GM18870 (cell line): ENCODE measurements at regions not wholly inside any gene's neighbourhood (a gene's known extent, or its start where the extent isn't known, plus 50 kb on each side); places are given as distances from the start of the nearest gene placed in this dataset.

Experiments used
- ATAC-seq: cut with Tn5 transposase; IDR thresholded peaks from one replicate; pipeline ENCODE4 v1.9.1; 2021; ENCODE audit warnings: moderate library complexity; ENCODE audit not compliant: unreplicated experiment

DNA sequence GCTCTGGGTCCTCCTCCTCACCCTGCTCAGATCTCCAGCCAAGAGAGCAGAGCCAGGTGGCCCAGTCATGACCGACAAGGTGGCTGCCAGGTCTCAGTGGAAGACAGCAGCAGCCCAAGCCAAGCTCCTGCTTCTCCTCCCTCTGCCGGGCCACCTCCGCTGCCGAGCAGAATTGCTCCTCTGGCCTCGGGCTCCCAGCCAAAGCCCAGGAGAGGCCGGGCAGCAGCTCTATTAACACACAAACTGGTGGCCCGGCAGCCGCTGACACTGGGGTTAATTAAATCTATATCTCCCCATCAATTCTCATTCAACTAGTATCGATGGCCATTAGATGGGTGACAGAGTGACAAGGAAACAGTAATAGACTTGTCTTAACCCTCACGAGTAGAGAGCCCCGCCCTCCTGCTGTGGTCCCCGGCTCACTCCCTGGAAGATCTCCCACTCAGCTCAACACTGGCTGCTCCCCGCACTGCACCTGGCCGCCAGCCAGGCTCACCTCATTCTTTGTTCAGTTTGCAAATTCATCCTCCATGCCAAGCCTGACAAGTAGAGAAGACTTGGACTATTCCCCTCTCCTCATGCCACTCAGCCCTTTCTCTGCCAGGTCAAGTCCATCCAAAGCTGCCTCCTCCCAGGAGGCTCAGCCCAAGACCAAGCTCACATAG lies 74.1 kb upstream of the UNC5B start:
- no peak for ATAC-seq

DNA sequence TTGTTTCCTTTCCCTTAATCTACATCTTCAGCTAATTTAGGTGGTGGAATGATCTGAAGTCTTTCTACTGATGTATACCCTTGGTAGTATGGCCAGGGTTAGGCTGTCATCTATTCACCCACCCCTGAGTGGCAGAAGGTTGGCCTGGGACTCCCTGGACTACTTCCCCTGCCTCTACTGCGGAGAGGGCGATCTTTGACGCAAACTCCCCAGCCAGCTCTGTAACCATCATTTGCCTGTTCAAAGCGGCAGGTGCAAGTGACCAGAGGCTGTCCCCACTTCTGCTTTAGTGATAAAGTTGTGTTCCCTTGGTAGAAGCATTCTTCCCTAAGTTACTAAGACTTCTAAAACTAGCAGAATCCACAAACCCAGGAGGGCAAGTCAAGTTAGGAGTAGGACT lies 70.8 kb upstream of the UNC5B start:
- no peak for ATAC-seq

DNA sequence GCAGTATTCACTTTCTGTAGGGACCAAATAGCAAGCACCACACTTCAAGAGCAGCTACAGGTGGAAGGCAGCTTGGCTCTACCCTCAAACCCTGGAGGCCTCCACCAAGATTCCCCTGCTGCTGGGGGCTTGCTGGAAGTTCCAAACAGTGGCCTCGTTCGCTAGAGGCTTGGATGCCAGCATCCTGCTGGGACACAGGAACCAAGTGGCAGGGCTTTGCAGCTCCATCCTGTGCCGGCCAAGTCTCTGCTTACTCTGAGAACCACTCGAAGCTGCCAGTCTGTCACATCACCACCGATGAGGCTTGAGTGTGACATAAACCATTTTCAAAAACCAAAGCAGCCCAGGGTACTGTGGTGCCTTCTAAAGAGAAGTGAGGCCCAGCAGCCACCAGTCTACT lies 69.2 kb upstream of the UNC5B start:
- no peak for ATAC-seq

DNA sequence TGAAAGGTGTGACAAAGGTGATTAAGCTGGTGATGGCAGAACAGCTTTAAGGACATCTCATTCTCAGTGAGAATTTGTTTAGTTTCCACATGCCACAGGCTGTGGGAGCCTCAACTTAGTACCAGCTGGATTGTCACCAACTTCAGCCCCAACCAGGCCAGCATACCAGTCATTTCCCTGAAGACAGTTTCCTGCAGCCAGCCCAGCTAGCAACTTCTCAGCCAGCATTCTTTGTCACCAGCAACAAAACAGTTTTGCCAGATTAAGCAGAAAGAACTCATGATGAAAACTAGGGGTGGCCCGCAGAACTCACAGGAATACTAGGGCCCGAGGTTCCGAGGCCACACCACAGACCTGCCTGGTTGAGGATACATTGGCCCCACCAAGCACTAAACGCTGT lies 68.8 kb upstream of the UNC5B start:
- ATAC-seq: no peak

DNA sequence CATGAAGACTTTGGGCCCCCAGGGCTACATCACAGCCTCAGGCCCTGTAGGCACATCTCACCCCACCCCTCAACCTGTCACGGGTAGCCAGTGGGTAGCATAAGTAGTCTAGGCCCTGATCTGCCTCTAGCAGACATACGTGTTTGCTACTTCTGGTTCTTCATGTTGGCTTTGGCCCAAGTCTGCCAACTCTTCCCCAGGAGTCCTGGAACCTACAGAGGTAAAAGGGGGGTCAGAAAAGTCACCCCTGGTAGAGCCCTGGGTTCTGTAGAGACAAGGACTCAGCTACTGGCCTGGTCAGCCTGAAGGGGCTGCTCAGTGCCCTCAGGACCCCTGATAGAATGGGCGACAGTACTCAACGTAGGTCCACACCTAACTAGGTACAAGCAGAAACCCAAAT lies 67.5 kb upstream of the UNC5B start:
- ATAC-seq: no peak

GRCh38 chr10:71145352-71145945 lies 66.9 kb upstream of the UNC5B start:
- ATAC-seq: no peak

GRCh38 chr10:71150796-71151195 lies 61.6 kb upstream of the UNC5B start:
- no peak for ATAC-seq

- ATAC-seq: no peak
Observed at GRCh38 chr10:71152043-71152442, 60.3 kb upstream of the UNC5B start.

- ATAC-seq: no peak
Observed at GRCh38 chr10:71156436-71156835, 55.9 kb upstream of the UNC5B start.

DNA sequence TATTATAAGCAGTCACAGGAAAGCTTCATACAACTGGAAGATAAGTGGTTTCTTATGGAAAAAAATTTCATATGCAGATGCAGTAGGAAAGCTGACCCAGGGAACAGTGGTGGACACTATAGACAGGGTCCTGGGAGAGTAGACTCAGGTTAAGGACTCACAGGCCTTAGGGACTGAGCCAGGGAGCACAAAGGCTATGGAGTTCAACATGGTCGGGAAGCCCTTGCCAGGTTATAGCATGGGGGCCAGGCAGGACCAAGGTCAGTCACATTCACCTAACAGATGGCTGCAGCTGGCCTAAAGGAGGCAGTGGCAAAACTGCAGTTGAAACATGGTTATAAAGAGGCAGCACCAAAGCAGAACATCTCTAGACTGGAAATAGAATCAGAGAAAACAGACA lies 54.9 kb upstream of the UNC5B start:
- ATAC-seq: no peak

DNA sequence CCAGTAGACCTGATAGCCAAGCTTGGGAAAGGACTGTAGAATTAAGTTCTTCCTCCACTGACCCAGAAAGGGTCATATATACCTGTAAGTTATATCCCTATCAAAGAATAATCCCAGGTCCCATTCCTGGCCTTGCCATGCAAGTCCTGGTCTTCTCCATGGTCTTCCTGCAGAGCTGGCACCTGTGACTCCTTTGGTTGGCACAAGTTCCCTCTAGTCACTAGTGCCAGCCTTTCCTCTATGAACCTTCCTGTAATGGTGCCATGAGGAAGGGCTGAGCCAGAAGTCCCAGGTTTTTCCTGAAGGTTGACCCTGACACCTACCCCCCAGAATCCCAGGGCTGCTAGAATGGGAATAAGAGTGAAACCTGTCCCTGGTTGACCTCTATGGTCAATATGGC lies 54.1 kb upstream of the UNC5B start:
- no peak for ATAC-seq

DNA sequence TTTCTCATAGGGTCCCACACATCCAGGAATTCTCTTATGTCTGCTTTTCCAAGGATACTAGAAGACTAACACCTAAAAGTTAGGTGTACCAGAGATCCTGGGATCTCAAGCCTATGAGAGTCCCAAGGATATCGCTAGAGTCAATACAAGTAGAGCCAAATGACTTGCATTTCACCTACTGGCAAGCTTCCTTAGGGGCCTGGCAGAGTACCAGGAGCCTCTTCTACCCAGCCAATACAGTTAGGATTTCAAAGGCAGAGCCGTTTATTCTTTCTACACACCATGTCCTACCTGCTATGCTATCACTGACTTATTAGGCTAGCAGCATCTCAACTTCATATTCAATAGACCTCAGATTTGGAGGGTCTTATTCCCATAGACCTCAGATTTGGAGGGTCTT lies 53.5 kb upstream of the UNC5B start:
- no peak for ATAC-seq

DNA sequence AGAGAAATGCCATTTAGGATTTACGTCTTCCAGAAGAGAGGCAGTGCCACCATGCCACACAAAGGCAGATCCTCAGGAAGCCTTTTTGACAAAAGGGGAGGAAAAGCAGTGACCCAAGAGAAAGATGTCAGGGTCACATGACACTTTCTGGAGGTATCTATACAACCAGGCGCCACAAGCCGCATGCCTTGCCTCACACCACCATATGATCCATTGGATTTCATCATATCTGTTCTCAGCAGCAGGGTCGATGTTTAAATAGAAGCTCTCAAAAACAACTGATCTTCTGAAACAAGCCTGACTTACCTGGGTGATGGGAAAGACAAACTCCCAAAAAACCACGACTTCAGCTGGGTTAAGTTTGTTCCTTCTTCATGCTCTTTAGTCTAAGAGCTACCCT lies 52.5 kb upstream of the UNC5B start:
- no peak for ATAC-seq

DNA sequence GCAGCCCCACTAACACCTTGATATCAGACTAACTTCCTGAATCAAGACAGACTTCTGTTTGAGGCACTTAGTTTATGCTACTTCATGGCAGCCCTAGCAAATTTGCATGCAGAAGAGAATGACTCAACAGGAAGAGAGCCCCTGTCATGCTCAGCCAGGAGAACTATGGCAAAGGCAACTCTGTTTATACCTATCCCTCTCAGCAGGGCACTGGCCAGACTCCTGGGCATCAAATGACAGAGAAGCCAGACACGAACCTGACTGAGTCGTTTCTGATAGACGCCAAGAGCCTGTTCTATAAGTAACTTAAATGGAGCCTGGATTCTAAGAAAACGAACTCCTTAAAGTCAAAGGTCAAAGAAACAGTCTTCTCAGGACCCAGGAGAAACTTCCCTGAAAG lies 50.9 kb upstream of the UNC5B start:
- no peak for ATAC-seq
